Activated naive CD4-positive, alpha-beta T cell treated with anti-CD3 and anti-CD28 coated beads for 36 hours (primary cell): ENCODE measurements at regions not wholly inside any gene's neighbourhood (a gene's known extent, or its start where the extent isn't known, plus 50 kb on each side); places are given as distances from the start of the nearest gene placed in this dataset.
"Not testable (repeated sequence)": the region's sequence is repeated elsewhere in the genome, so short reads cannot be mapped to it uniquely, and the experiment has no call there.

ENCODE experiments used
- CTCF ChIA-PET: fragments of 350-600 bp; sonication (Branson Sonifier 250); formaldehyde crosslinking; loops from one replicate; lab custom pipeline; 2021; ENCODE audit warnings: antibody characterized with exemption; lab: Charles Lee
- DNase-seq: peaks from one replicate; pipeline ENCODE4 v3.0.0-alpha.2; 2020
- H3K27ac Mint-ChIP-seq: one replicate; pipeline ENCODE4 v1.8.0; 2021; ENCODE audit warnings: mild to moderate bottlenecking, mixed read lengths
- H3K27me3 Mint-ChIP-seq: one replicate; pipeline ENCODE4 v1.8.0; 2021; ENCODE audit warnings: low read depth, mixed read lengths
- H3K36me3 Mint-ChIP-seq: one replicate; pipeline ENCODE4 v1.8.0; 2021; ENCODE audit warnings: low read depth, mixed read lengths
- H3K4me1 Mint-ChIP-seq: one replicate; pipeline ENCODE4 v1.8.0; 2021; ENCODE audit warnings: low read depth, mixed read lengths
- H3K4me3 Mint-ChIP-seq: one replicate; pipeline ENCODE4 v1.8.0; 2021; ENCODE audit warnings: mild to moderate bottlenecking, moderate library complexity, mixed read lengths
- H3K9me3 Mint-ChIP-seq: one replicate; pipeline ENCODE4 v1.8.0; 2021; ENCODE audit warnings: mixed read lengths
- intact Hi-C: fragments of 100-400 bp; cut with micrococcal nuclease; formaldehyde crosslinking; loops from one replicate; pipeline ENCODE4 v1.15.1; 2023

GRCh38 chr2:175743011-175743410, 259.1 kb downstream of the LNPK start:
- DNase-seq = no peak
- intact Hi-C loops = no loop called here
- Mint-ChIP-seq H3K36me3 (no peaks in the 10 kb centered on the region), H3K4me3 (no peak overlapping the region), H3K27ac (no peak overlapping the region), H3K27me3 (peaks cover 11% of the 10 kb centered on the region), H3K4me1 (no peaks in the 10 kb centered on the region), H3K9me3 (no peaks in the 10 kb centered on the region)
- CTCF ChIA-PET = no interaction called here

- Mint-ChIP-seq H3K36me3 (no peaks in the 10 kb centered on the region), H3K27me3 (peaks cover 11% of the 10 kb centered on the region), H3K27ac (no peak overlapping the region), H3K4me3 (no peak overlapping the region), H3K9me3 (no peaks in the 10 kb centered on the region), H3K4me1 (no peaks in the 10 kb centered on the region)
- DNase-seq = no peak
- CTCF ChIA-PET = no interaction called here
- intact Hi-C loops = no loop called here
Observed at GRCh38 chr2:175742367-175742766, 259.7 kb downstream of the LNPK start.

GRCh38 chr2:175741164-175741563, 260.9 kb downstream of the LNPK start:
- H3K27ac Mint-ChIP-seq = no peak overlapping the region
- no peaks in the 10 kb centered on the region for H3K36me3 Mint-ChIP-seq
- peaks cover 11% of the 10 kb centered on the region for H3K27me3 Mint-ChIP-seq
- CTCF ChIA-PET = no interaction called here
- no peak overlapping the region for H3K4me3 Mint-ChIP-seq
- no peaks in the 10 kb centered on the region for H3K9me3 Mint-ChIP-seq
- H3K4me1 Mint-ChIP-seq = no peaks in the 10 kb centered on the region
- DNase-seq = no peak
- intact Hi-C loops = no loop called here

GRCh38 chr2:175737722-175738361, 264.2 kb downstream of the LNPK start:
- no peak overlapping the region for H3K4me3 Mint-ChIP-seq
- intact Hi-C loops = no loop called here
- H3K27me3 Mint-ChIP-seq = peaks cover 7% of the 10 kb centered on the region
- no peak for DNase-seq
- no peak overlapping the region for H3K27ac Mint-ChIP-seq
- no peaks in the 10 kb centered on the region for H3K9me3 Mint-ChIP-seq
- H3K4me1 Mint-ChIP-seq = no peaks in the 10 kb centered on the region
- no peaks in the 10 kb centered on the region for H3K36me3 Mint-ChIP-seq
- CTCF ChIA-PET = no interaction called here

- intact Hi-C loops = no loop called here
- H3K4me3 Mint-ChIP-seq = no peak overlapping the region
- DNase-seq = no peak
- no peaks in the 10 kb centered on the region for H3K4me1 Mint-ChIP-seq
- H3K9me3 Mint-ChIP-seq = no peaks in the 10 kb centered on the region
- CTCF ChIA-PET = no interaction called here
- peaks cover 7% of the 10 kb centered on the region for H3K27me3 Mint-ChIP-seq
- H3K27ac Mint-ChIP-seq = no peak overlapping the region
- no peaks in the 10 kb centered on the region for H3K36me3 Mint-ChIP-seq
Observed at GRCh38 chr2:175734686-175735085, 267.4 kb downstream of the LNPK start.

- CTCF ChIA-PET = no interaction called here
- no peaks in the 10 kb centered on the region for H3K9me3 Mint-ChIP-seq
- no peaks in the 10 kb centered on the region for H3K4me1 Mint-ChIP-seq
- no peak for DNase-seq
- H3K4me3 Mint-ChIP-seq = no peak overlapping the region
- no peaks in the 10 kb centered on the region for H3K36me3 Mint-ChIP-seq
- H3K27ac Mint-ChIP-seq = no peak overlapping the region
- intact Hi-C loops = no loop called here
- peaks cover 5% of the 10 kb centered on the region for H3K27me3 Mint-ChIP-seq
Observed at GRCh38 chr2:175732531-175732930, 269.5 kb downstream of the LNPK start.

- CTCF ChIA-PET = no interaction called here
- Mint-ChIP-seq H3K4me3 (no peak overlapping the region), H3K36me3 (no peaks in the 10 kb centered on the region), H3K4me1 (no peaks in the 10 kb centered on the region), H3K27me3 (peaks cover 5% of the 10 kb centered on the region), H3K9me3 (no peaks in the 10 kb centered on the region), H3K27ac (no peak overlapping the region)
- no peak for DNase-seq
- intact Hi-C loops = no loop called here
Observed at GRCh38 chr2:175730050-175730449, 272.0 kb downstream of the LNPK start.

- H3K4me3 Mint-ChIP-seq = no peak overlapping the region
- DNase-seq = no peak
- H3K27me3 Mint-ChIP-seq = peaks cover 5% of the 10 kb centered on the region
- no peaks in the 10 kb centered on the region for H3K4me1 Mint-ChIP-seq
- no peaks in the 10 kb centered on the region for H3K36me3 Mint-ChIP-seq
- intact Hi-C loops = no loop called here
- CTCF ChIA-PET = no interaction called here
- no peak overlapping the region for H3K27ac Mint-ChIP-seq
- no peaks in the 10 kb centered on the region for H3K9me3 Mint-ChIP-seq
Observed at GRCh38 chr2:175729049-175729706, 272.9 kb downstream of the LNPK start.

- CTCF ChIA-PET = no interaction called here
- no peaks in the 10 kb centered on the region for H3K9me3 Mint-ChIP-seq
Observed at GRCh38 chr2:175728032-175728431, 274.0 kb downstream of the LNPK start.

GRCh38 chr2:175726223-175726622, 275.8 kb downstream of the LNPK start:
- DNase-seq = no peak
- no peaks in the 10 kb centered on the region for H3K4me1 Mint-ChIP-seq
- H3K36me3 Mint-ChIP-seq = no peaks in the 10 kb centered on the region
- H3K4me3 Mint-ChIP-seq = no peak overlapping the region
- intact Hi-C loops = no loop called here
- peaks cover 4% of the 10 kb centered on the region for H3K9me3 Mint-ChIP-seq
- CTCF ChIA-PET = no interaction called here
- H3K27me3 Mint-ChIP-seq = no peaks in the 10 kb centered on the region
- no peak overlapping the region for H3K27ac Mint-ChIP-seq

More at GRCh38 chr2:175728032-175728431, 274.0 kb downstream of the LNPK start:
- intact Hi-C loops = no loop called here
- H3K36me3 Mint-ChIP-seq = no peaks in the 10 kb centered on the region
- no peak overlapping the region for H3K4me3 Mint-ChIP-seq
- no peak for DNase-seq
- no peaks in the 10 kb centered on the region for H3K27me3 Mint-ChIP-seq
- no peak overlapping the region for H3K27ac Mint-ChIP-seq
- no peaks in the 10 kb centered on the region for H3K4me1 Mint-ChIP-seq

- Mint-ChIP-seq H3K9me3 (peaks cover 5% of the 10 kb centered on the region), H3K36me3 (no peaks in the 10 kb centered on the region), H3K4me1 (no peaks in the 10 kb centered on the region), H3K4me3 (no peak overlapping the region), H3K27me3 (peaks cover 31% of the 10 kb centered on the region), H3K27ac (no peak overlapping the region)
- CTCF ChIA-PET = no interaction called here
- DNase-seq = no peak
- intact Hi-C loops = no loop called here
Observed at GRCh38 chr2:175709248-175709647, 292.8 kb downstream of the LNPK start.

- H3K9me3 Mint-ChIP-seq = no peaks in the 10 kb centered on the region
- H3K27ac Mint-ChIP-seq = no peak overlapping the region
- H3K4me1 Mint-ChIP-seq = no peaks in the 10 kb centered on the region
- CTCF ChIA-PET = no interaction called here
- no peak for DNase-seq
- H3K36me3 Mint-ChIP-seq = no peaks in the 10 kb centered on the region
- intact Hi-C loops = no loop called here
- peaks cover 28% of the 10 kb centered on the region for H3K27me3 Mint-ChIP-seq
- H3K4me3 Mint-ChIP-seq = no peak overlapping the region
Observed at GRCh38 chr2:175707322-175707721, 294.7 kb downstream of the LNPK start.

- H3K4me3 Mint-ChIP-seq, H3K9me3 Mint-ChIP-seq, H3K36me3 Mint-ChIP-seq, H3K27ac Mint-ChIP-seq, DNase-seq, intact Hi-C loops, H3K4me1 Mint-ChIP-seq, CTCF ChIA-PET: not testable (repeated sequence)
- peaks cover 17% of the 10 kb centered on the region for H3K27me3 Mint-ChIP-seq
Observed at GRCh38 chr2:175704568-175704967, 297.5 kb downstream of the LNPK start.
